Kidney (tissue), 13 donors: ENCODE measurements at regions not wholly inside any gene's neighbourhood (a gene's known extent, or its start where the extent isn't known, plus 50 kb on each side); places are given as distances from the start of the nearest gene placed in this dataset.

Experiments
- DNase-seq, 5 donors: peaks; one replicate each; pipeline ENCODE4 v3.0.0-alpha.2; 2013 to 2020
- FAIRE-seq: peaks from 2 replicates; lab custom pipeline; 2012; peaks lifted over from hg19 to GRCh38; lab: Jason Lieb, UNC
- H3K27ac ChIP-seq, 2 donors: one replicate each; pipeline ENCODE4 v1.7.0; 2013; ENCODE audit warnings: low read depth in 2 of 2, low read length in 2 of 2, inconsistent platforms in 1 of 2
- H3K27me3 ChIP-seq: one replicate; pipeline ENCODE4 v1.7.1; 2013; ENCODE audit warnings: low read length, inconsistent platforms; ENCODE audit not compliant: control insufficient read depth, insufficient read depth
- H3K36me3 ChIP-seq, 3 donors: one replicate each; pipeline versions ENCODE4 v1.7.0 to v1.7.1; 2013; ENCODE audit warnings: low read length in 3 of 3, control low read depth in 1 of 3, inconsistent platforms in 1 of 3; ENCODE audit not compliant: insufficient read depth in 3 of 3, control insufficient read depth in 2 of 3
- H3K4me1 ChIP-seq, 3 donors: one replicate each; pipeline versions ENCODE4 v1.7.0 to v1.7.1; 2013; ENCODE audit warnings: low read length in 3 of 3, inconsistent platforms in 1 of 3, low read depth in 1 of 3; ENCODE audit not compliant: control insufficient read depth in 2 of 3, insufficient read depth in 2 of 3
- H3K4me3 ChIP-seq, 3 donors: one replicate each; pipeline versions ENCODE4 v1.7.0 to v1.8.1; 2013; ENCODE audit warnings: low read length in 3 of 3, control low read depth in 1 of 3, inconsistent platforms in 1 of 3
- H3K9ac ChIP-seq, 3 donors: one replicate each; pipeline versions ENCODE4 v1.7.0 to v1.7.1; 2013; ENCODE audit warnings: low read length in 3 of 3, control low read depth in 1 of 3, inconsistent platforms in 1 of 3
- H3K9me3 ChIP-seq, 3 donors: one replicate each; pipeline versions ENCODE4 v1.7.0 to v1.7.1; 2013; ENCODE audit warnings: low read length in 3 of 3, control low read depth in 1 of 3, inconsistent platforms in 1 of 3; ENCODE audit not compliant: control insufficient read depth in 2 of 3, insufficient read depth in 1 of 3
- CTCF ChIP-seq: IDR thresholded peaks from 3 replicates; pipeline ENCODE4 v1.5.1; 2012; ENCODE audit warnings: mild to moderate bottlenecking, moderate library complexity, borderline replicate concordance; ENCODE audit not compliant: insufficient read depth; ENCODE audit errors: extremely low read depth
- intact Hi-C: fragments of 100-400 bp; cut with DNase I; formaldehyde crosslinking; loops from one replicate; pipeline ENCODE4 v1.11.1; 2022
- donor health status: control.
- donor health status: control.
- donor health status: control.
- donor health status: control.
- donor health status: control.
- donor health status: DM: yes; HTN: yes; CAD: no.
- donor health status: Normal renal cell carcinoma (clear cell type).

GRCh38 chr3:72120039-72120438 lies 335.1 kb upstream of the PROK2 start:
- no peaks in the 10 kb centered on the region for H3K9me3 ChIP-seq
- H3K4me3 ChIP-seq: no peak overlapping the region
- H3K27ac ChIP-seq: no peak overlapping the region
- H3K4me1 ChIP-seq: no peaks in the 10 kb centered on the region
- H3K36me3 ChIP-seq: no peaks in the 10 kb centered on the region
- FAIRE-seq (no peak), DNase-seq (no peak)
- TF ChIP-seq CTCF: no peak
- H3K27me3 ChIP-seq: no peaks in the 10 kb centered on the region
- H3K9ac ChIP-seq: no peak overlapping the region
- intact Hi-C loops: no loop called here

GRCh38 chr3:72118628-72119027 lies 333.7 kb upstream of the PROK2 start:
- Histone ChIP-seq H3K27ac (no peak overlapping the region), H3K36me3 (no peaks in the 10 kb centered on the region), H3K9ac (no peak overlapping the region), H3K27me3 (no peaks in the 10 kb centered on the region), H3K4me3 (no peak overlapping the region), H3K4me1 (no peaks in the 10 kb centered on the region), H3K9me3 (no peaks in the 10 kb centered on the region)
- intact Hi-C loops: no loop called here
- DNase-seq (no peak), FAIRE-seq (no peak)
- no peak for TF ChIP-seq CTCF

GRCh38 chr3:72116226-72116625 lies 331.3 kb upstream of the PROK2 start:
- Histone ChIP-seq H3K4me3 (no peak overlapping the region), H3K27me3 (no peaks in the 10 kb centered on the region), H3K36me3 (no peaks in the 10 kb centered on the region), H3K9ac (no peak overlapping the region), H3K27ac (no peak overlapping the region), H3K4me1 (no peaks in the 10 kb centered on the region), H3K9me3 (no peaks in the 10 kb centered on the region)
- FAIRE-seq (no peak), DNase-seq (no peak)
- no peak for TF ChIP-seq CTCF
- intact Hi-C loops: no loop called here

GRCh38 chr3:72115307-72115706 lies 330.4 kb upstream of the PROK2 start:
- Histone ChIP-seq H3K27ac (no peak overlapping the region), H3K9ac (no peak overlapping the region), H3K4me1 (no peaks in the 10 kb centered on the region), H3K9me3 (no peaks in the 10 kb centered on the region), H3K4me3 (no peak overlapping the region), H3K27me3 (no peaks in the 10 kb centered on the region), H3K36me3 (no peaks in the 10 kb centered on the region)
- FAIRE-seq (no peak), DNase-seq (no peak)
- TF ChIP-seq CTCF: no peak
- intact Hi-C loops: no loop called here
